BLaER1 (cell line): ENCODE measurements at regions not wholly inside any gene's neighbourhood (a gene's known extent, or its start where the extent isn't known, plus 50 kb on each side); places are given as distances from the start of the nearest gene placed in this dataset.

ENCODE experiments used
- H3K27ac ChIP-seq: shearing (Covaris generic); formaldehyde crosslinking; 2 replicates; pipeline ENCODE4 v1.8.1; 2022
- H3K27me3 ChIP-seq: shearing (Covaris generic); formaldehyde crosslinking; 2 replicates; pipeline ENCODE4 v1.8.1; 2022
- H3K36me3 ChIP-seq: shearing (Covaris generic); formaldehyde crosslinking; 2 replicates; pipeline ENCODE4 v1.8.1; 2022
- H3K4me1 ChIP-seq: shearing (Covaris generic); formaldehyde crosslinking; 2 replicates; pipeline ENCODE4 v1.8.1; 2022
- H3K4me2 ChIP-seq: shearing (Covaris generic); formaldehyde crosslinking; 2 replicates; pipeline ENCODE4 v1.8.1; 2022
- H3K4me3 ChIP-seq: shearing (Covaris generic); formaldehyde crosslinking; 2 replicates; pipeline ENCODE4 v1.8.1; 2022
- H3K9ac ChIP-seq: shearing (Covaris generic); formaldehyde crosslinking; 2 replicates; pipeline ENCODE4 v1.8.1; 2022
- H3K9me3 ChIP-seq: shearing (Covaris generic); formaldehyde crosslinking; 2 replicates; pipeline ENCODE4 v1.8.1; 2022
- H4K20me1 ChIP-seq: shearing (Covaris generic); formaldehyde crosslinking; 2 replicates; pipeline ENCODE4 v1.8.1; 2022
- Cebpa-rat ChIP-seq: shearing (Covaris generic); IDR thresholded peaks from 2 replicates; pipeline ENCODE4 v1.8.1; 2022

- H3K9ac ChIP-seq: no peak overlapping the region
- H3K4me1 ChIP-seq: peaks cover 5% of the 10 kb centered on the region; the same call in 1 of the 2 replicates
- H3K27ac ChIP-seq: no peak overlapping the region
- TF ChIP-seq Cebpa-rat: no peak
- H4K20me1 ChIP-seq: no peaks in the 10 kb centered on the region
- no peaks in the 10 kb centered on the region for H3K27me3 ChIP-seq
- no peaks in the 10 kb centered on the region for H3K36me3 ChIP-seq
- H3K4me3 ChIP-seq: no peak overlapping the region
- H3K4me2 ChIP-seq: no peak overlapping the region
- H3K9me3 ChIP-seq: no peaks in the 10 kb centered on the region; the same call in 1 of the 2 replicates
Measured at GRCh38 chr9:16112116-16112515, 559.3 kb downstream of the CCDC171 start.

- TF ChIP-seq Cebpa-rat: no peak
- Histone ChIP-seq H4K20me1 (no peaks in the 10 kb centered on the region), H3K36me3 (no peaks in the 10 kb centered on the region), H3K27ac (no peak overlapping the region), H3K4me2 (no peak overlapping the region), H3K9ac (no peak overlapping the region), H3K4me3 (no peak overlapping the region), H3K27me3 (no peaks in the 10 kb centered on the region), H3K9me3 (no peaks in the 10 kb centered on the region; the same call in 1 of the 2 replicates), H3K4me1 (peaks cover 5% of the 10 kb centered on the region; the same call in 1 of the 2 replicates)
Measured at GRCh38 chr9:16115994-16116393, 563.2 kb downstream of the CCDC171 start.

GRCh38 chr9:16118043-16118442 is 565.2 kb downstream of the CCDC171 start:
- no peaks in the 10 kb centered on the region for H3K4me1 ChIP-seq
- no peaks in the 10 kb centered on the region for H3K36me3 ChIP-seq
- no peak overlapping the region for H3K27ac ChIP-seq
- H3K27me3 ChIP-seq: no peaks in the 10 kb centered on the region
- H3K9me3 ChIP-seq: no peaks in the 10 kb centered on the region; the same call in 1 of the 2 replicates
- H3K4me2 ChIP-seq: no peak overlapping the region
- no peaks in the 10 kb centered on the region for H4K20me1 ChIP-seq
- H3K4me3 ChIP-seq: no peak overlapping the region
- no peak overlapping the region for H3K9ac ChIP-seq
- no peak for TF ChIP-seq Cebpa-rat

- H3K4me2 ChIP-seq: no peak overlapping the region
- H3K9me3 ChIP-seq: no peaks in the 10 kb centered on the region; the same call in 1 of the 2 replicates
- TF ChIP-seq Cebpa-rat: no peak
- no peaks in the 10 kb centered on the region for H3K4me1 ChIP-seq
- H3K27me3 ChIP-seq: no peaks in the 10 kb centered on the region
- H3K36me3 ChIP-seq: no peaks in the 10 kb centered on the region
- H3K4me3 ChIP-seq: no peak overlapping the region
- H3K9ac ChIP-seq: no peak overlapping the region
- no peak overlapping the region for H3K27ac ChIP-seq
- H4K20me1 ChIP-seq: no peaks in the 10 kb centered on the region
Measured at GRCh38 chr9:16119261-16120230, 566.7 kb downstream of the CCDC171 start.

- Histone ChIP-seq H3K4me3 (no peak overlapping the region), H3K27me3 (no peaks in the 10 kb centered on the region), H3K4me1 (no peaks in the 10 kb centered on the region), H3K36me3 (no peaks in the 10 kb centered on the region), H4K20me1 (no peaks in the 10 kb centered on the region), H3K9me3 (no peaks in the 10 kb centered on the region; the same call in 1 of the 2 replicates), H3K4me2 (no peak overlapping the region), H3K9ac (no peak overlapping the region), H3K27ac (no peak overlapping the region)
- no peak for TF ChIP-seq Cebpa-rat
Measured at GRCh38 chr9:16120231-16120641, 567.4 kb downstream of the CCDC171 start.

GRCh38 chr9:16120727-16121126 is 567.9 kb downstream of the CCDC171 start:
- no peaks in the 10 kb centered on the region for H3K4me1 ChIP-seq
- H3K27ac ChIP-seq: no peak overlapping the region
- no peaks in the 10 kb centered on the region for H3K27me3 ChIP-seq
- no peaks in the 10 kb centered on the region for H3K36me3 ChIP-seq
- H3K4me2 ChIP-seq: no peak overlapping the region
- no peaks in the 10 kb centered on the region for H4K20me1 ChIP-seq
- no peak overlapping the region for H3K4me3 ChIP-seq
- no peak for TF ChIP-seq Cebpa-rat
- H3K9ac ChIP-seq: no peak overlapping the region
- H3K9me3 ChIP-seq: no peaks in the 10 kb centered on the region

- Histone ChIP-seq H4K20me1 (no peaks in the 10 kb centered on the region), H3K36me3 (no peaks in the 10 kb centered on the region), H3K4me3 (no peak overlapping the region), H3K27ac (no peak overlapping the region), H3K9me3 (no peaks in the 10 kb centered on the region), H3K4me1 (no peaks in the 10 kb centered on the region), H3K27me3 (no peaks in the 10 kb centered on the region), H3K9ac (no peak overlapping the region), H3K4me2 (no peak overlapping the region)
- TF ChIP-seq Cebpa-rat: no peak
Measured at GRCh38 chr9:16121168-16121567, 568.3 kb downstream of the CCDC171 start.

- H3K9ac ChIP-seq: no peak overlapping the region
- TF ChIP-seq Cebpa-rat: no peak
- H3K27ac ChIP-seq: no peak overlapping the region
- no peak overlapping the region for H3K4me3 ChIP-seq
- H4K20me1 ChIP-seq: no peaks in the 10 kb centered on the region
- H3K4me1 ChIP-seq: no peaks in the 10 kb centered on the region
- H3K4me2 ChIP-seq: no peak overlapping the region
- no peaks in the 10 kb centered on the region for H3K9me3 ChIP-seq
- H3K36me3 ChIP-seq: no peaks in the 10 kb centered on the region
- no peaks in the 10 kb centered on the region for H3K27me3 ChIP-seq
Measured at GRCh38 chr9:16121601-16122286, 568.9 kb downstream of the CCDC171 start.

- H3K4me1 ChIP-seq: no peaks in the 10 kb centered on the region
- no peaks in the 10 kb centered on the region for H3K27me3 ChIP-seq
- no peaks in the 10 kb centered on the region for H4K20me1 ChIP-seq
- no peak overlapping the region for H3K4me2 ChIP-seq
- no peak for TF ChIP-seq Cebpa-rat
- H3K9ac ChIP-seq: no peak overlapping the region
- no peaks in the 10 kb centered on the region for H3K36me3 ChIP-seq
- no peak overlapping the region for H3K4me3 ChIP-seq
- no peak overlapping the region for H3K27ac ChIP-seq
- no peaks in the 10 kb centered on the region for H3K9me3 ChIP-seq
Measured at GRCh38 chr9:16125629-16126028, 572.8 kb downstream of the CCDC171 start.

GRCh38 chr9:16126042-16126441 is 573.2 kb downstream of the CCDC171 start:
- Histone ChIP-seq H3K4me1 (no peaks in the 10 kb centered on the region), H3K9me3 (no peaks in the 10 kb centered on the region), H3K36me3 (no peaks in the 10 kb centered on the region), H3K27me3 (no peaks in the 10 kb centered on the region), H3K4me2 (no peak overlapping the region), H3K27ac (no peak overlapping the region), H3K4me3 (no peak overlapping the region), H3K9ac (no peak overlapping the region), H4K20me1 (no peaks in the 10 kb centered on the region)
- TF ChIP-seq Cebpa-rat: no peak
